ENCODE measurements at regions not wholly inside any gene's neighbourhood (a gene's known extent, or its start where the extent isn't known, plus 50 kb on each side); places are given as distances from the start of the nearest gene placed in this dataset.

GRCh38 chr1:229064320-229065168, 206.4 kb upstream of the RAB4A start:
- DNase-seq (ENCODE audit: low read depth): no peak

GRCh38 chr1:229065613-229066012, 205.3 kb upstream of the RAB4A start:
- DNase-seq (ENCODE audit: low read depth): no peak

- no peak for DNase-seq (ENCODE audit: low read depth)
Measured at GRCh38 chr1:229066591-229066990, 204.3 kb upstream of the RAB4A start.

- no peak for DNase-seq (ENCODE audit: low read depth)
Measured at GRCh38 chr1:229067546-229067945, 203.4 kb upstream of the RAB4A start.

- no peak for DNase-seq (ENCODE audit: low read depth)
Measured at GRCh38 chr1:229068270-229068987, 202.5 kb upstream of the RAB4A start.

GRCh38 chr1:229069176-229069575, 201.7 kb upstream of the RAB4A start:
- no peak for DNase-seq (ENCODE audit: low read depth)

- no peak for DNase-seq (ENCODE audit: low read depth)
Measured at GRCh38 chr1:229070168-229070567, 200.7 kb upstream of the RAB4A start.

GRCh38 chr1:229073251-229073650, 197.7 kb upstream of the RAB4A start:
- no peak for DNase-seq (ENCODE audit: low read depth)

GRCh38 chr1:229075217-229075616, 195.7 kb upstream of the RAB4A start:
- DNase-seq (ENCODE audit: low read depth): no peak

GRCh38 chr1:229075716-229076115, 195.2 kb upstream of the RAB4A start:
- no peak for DNase-seq (ENCODE audit: low read depth)

GRCh38 chr1:229076195-229076594, 194.7 kb upstream of the RAB4A start:
- no peak for DNase-seq (ENCODE audit: low read depth)

- no peak for DNase-seq (ENCODE audit: low read depth)
Measured at GRCh38 chr1:229079016-229079595, 191.8 kb upstream of the RAB4A start.

- DNase-seq (ENCODE audit: low read depth): no peak
Measured at GRCh38 chr1:229080361-229080760, 190.6 kb upstream of the RAB4A start.

- DNase-seq (ENCODE audit: low read depth): no peak
Measured at GRCh38 chr1:229085291-229085690, 185.6 kb upstream of the RAB4A start.

GRCh38 chr1:229086091-229086490, 184.8 kb upstream of the RAB4A start:
- DNase-seq (ENCODE audit: low read depth): no peak

GRCh38 chr1:229086686-229087085, 184.2 kb upstream of the RAB4A start:
- no peak for DNase-seq (ENCODE audit: low read depth)

- no peak for DNase-seq (ENCODE audit: low read depth)
Measured at GRCh38 chr1:229087339-229087738, 183.6 kb upstream of the RAB4A start.

- no peak for DNase-seq (ENCODE audit: low read depth)
Measured at GRCh38 chr1:229087906-229088305, 183.0 kb upstream of the RAB4A start.

- DNase-seq (ENCODE audit: low read depth): no peak
Measured at GRCh38 chr1:229088711-229089110, 182.2 kb upstream of the RAB4A start.

GRCh38 chr1:229089586-229090208, 181.2 kb upstream of the RAB4A start:
- no peak for DNase-seq (ENCODE audit: low read depth)

GRCh38 chr1:229091721-229092136, 179.2 kb upstream of the RAB4A start:
- DNase-seq (ENCODE audit: low read depth): no peak

- no peak for DNase-seq (ENCODE audit: low read depth)
Measured at GRCh38 chr1:229092377-229093237, 178.3 kb upstream of the RAB4A start.
